Fibroblast of lung (primary cell): ENCODE measurements at regions not wholly inside any gene's neighbourhood (a gene's known extent, or its start where the extent isn't known, plus 50 kb on each side); places are given as distances from the start of the nearest gene placed in this dataset.

Experiments
- EZH2 ChIP-seq: IDR thresholded peaks from 2 replicates; pipeline ENCODE4 v1.5.1; 2012; ENCODE audit warnings: low read length, control low read depth, mild to moderate bottlenecking; ENCODE audit errors: missing control alignments
- TF ChIP-seq, protein P1 (sequence below), 2 donors: IDR thresholded peaks in 1 of 2; conservative IDR thresholded peaks in 1 of 2; 1 replicate in 1 of 2; 2 replicates in 1 of 2; pipeline ENCODE4 v1.5.1; 2011 to 2012; ENCODE audit warnings: low read length in 2 of 2, control low read depth in 1 of 2, inconsistent platforms in 1 of 2, low read depth in 1 of 2, mild to moderate bottlenecking in 1 of 2

DNA sequence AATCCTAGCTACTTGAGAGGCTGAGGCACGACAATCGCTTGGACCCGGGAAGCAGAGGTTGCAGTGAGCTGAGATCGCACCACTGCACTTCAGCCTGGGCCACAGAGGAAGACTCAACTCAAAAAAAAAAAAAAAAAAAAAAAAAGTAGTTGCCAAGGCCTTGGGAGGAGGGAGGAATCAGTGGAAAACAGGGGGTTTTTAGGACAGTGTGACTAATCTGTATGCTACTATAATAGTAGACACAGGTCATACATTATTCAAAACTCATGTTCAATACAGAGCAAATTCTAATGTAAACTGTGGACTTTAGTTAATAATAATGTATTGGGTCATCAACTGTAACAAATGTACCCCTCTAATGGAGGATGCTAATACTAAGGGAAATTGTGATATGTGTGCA, 51.7 kb upstream of the CTPS1 start:
- TF ChIP-seq, protein P1, sequence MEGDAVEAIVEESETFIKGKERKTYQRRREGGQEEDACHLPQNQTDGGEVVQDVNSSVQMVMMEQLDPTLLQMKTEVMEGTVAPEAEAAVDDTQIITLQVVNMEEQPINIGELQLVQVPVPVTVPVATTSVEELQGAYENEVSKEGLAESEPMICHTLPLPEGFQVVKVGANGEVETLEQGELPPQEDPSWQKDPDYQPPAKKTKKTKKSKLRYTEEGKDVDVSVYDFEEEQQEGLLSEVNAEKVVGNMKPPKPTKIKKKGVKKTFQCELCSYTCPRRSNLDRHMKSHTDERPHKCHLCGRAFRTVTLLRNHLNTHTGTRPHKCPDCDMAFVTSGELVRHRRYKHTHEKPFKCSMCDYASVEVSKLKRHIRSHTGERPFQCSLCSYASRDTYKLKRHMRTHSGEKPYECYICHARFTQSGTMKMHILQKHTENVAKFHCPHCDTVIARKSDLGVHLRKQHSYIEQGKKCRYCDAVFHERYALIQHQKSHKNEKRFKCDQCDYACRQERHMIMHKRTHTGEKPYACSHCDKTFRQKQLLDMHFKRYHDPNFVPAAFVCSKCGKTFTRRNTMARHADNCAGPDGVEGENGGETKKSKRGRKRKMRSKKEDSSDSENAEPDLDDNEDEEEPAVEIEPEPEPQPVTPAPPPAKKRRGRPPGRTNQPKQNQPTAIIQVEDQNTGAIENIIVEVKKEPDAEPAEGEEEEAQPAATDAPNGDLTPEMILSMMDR (conservative IDR thresholded peaks at IDR 0.05 in 1 of 2, IDR thresholded peaks at IDR 0.05 in 1 of 2; ENCODE audit: low read depth in 1 of 2, low read length in 2 of 2), result no peak
- no peak for TF ChIP-seq EZH2
